ENCODE measurements at regions not wholly inside any gene's neighbourhood (a gene's known extent, or its start where the extent isn't known, plus 50 kb on each side); places are given as distances from the start of the nearest gene placed in this dataset.
A peak's percentile ranks its signal among the peaks of the same experiment; 100 is the strongest.

DNA sequence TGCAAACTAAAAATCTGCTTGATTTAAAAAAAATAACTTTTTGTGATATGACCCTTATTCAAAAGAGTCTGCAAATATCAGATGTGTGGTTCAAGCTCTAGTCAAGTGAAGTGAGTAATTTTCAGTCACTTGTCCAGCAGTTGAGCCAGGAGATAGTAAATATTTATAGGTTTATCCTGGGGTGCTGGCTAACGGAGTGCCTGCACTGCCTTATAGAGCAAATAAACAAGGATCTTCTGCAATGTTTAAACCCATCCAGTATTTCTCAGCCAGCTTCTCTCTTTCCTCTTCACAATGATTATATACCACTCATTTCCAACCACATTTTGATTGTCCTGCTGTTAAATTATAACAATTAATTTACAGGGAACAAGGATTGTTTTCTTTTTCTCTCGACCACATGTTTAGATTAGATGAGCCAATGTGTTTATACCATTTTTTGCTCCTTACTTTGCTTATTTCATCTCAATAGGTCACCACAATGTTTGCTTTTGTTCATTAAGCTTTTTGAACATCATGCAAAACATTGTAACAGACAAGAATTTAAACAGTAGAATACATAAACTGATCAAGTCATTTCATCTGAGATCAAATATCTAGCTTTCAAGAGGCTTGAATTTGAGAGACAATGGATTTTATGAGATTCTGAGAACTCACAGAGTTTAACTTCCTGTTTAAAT lies 60.3 kb upstream of the GREM2 start:
- H3K36me3 ChIP-seq = no peaks in the 10 kb centered on the region
- H3K4me1 ChIP-seq = no peaks in the 10 kb centered on the region
- TF ChIP-seq, protein P1, sequence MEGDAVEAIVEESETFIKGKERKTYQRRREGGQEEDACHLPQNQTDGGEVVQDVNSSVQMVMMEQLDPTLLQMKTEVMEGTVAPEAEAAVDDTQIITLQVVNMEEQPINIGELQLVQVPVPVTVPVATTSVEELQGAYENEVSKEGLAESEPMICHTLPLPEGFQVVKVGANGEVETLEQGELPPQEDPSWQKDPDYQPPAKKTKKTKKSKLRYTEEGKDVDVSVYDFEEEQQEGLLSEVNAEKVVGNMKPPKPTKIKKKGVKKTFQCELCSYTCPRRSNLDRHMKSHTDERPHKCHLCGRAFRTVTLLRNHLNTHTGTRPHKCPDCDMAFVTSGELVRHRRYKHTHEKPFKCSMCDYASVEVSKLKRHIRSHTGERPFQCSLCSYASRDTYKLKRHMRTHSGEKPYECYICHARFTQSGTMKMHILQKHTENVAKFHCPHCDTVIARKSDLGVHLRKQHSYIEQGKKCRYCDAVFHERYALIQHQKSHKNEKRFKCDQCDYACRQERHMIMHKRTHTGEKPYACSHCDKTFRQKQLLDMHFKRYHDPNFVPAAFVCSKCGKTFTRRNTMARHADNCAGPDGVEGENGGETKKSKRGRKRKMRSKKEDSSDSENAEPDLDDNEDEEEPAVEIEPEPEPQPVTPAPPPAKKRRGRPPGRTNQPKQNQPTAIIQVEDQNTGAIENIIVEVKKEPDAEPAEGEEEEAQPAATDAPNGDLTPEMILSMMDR (IDR thresholded peaks at IDR 0.05) = no peak
- no peak overlapping the region for H3K27ac ChIP-seq
- no peaks in the 10 kb centered on the region for H3K27me3 ChIP-seq (ENCODE audit: low read depth)
- ATAC-seq (no peak), DNase-seq (no peak)
- intact Hi-C loops (cut with DNase I) = no loop called here
- H3K4me3 ChIP-seq = no peak overlapping the region
- no peaks in the 10 kb centered on the region for H3K9me3 ChIP-seq

- Histone ChIP-seq H3K27ac (no peak overlapping the region), H3K9me3 (no peaks in the 10 kb centered on the region), H3K36me3 (no peaks in the 10 kb centered on the region), H3K4me3 (no peak overlapping the region), H3K4me1 (no peaks in the 10 kb centered on the region), H3K27me3 (ENCODE audit: low read depth) (no peaks in the 10 kb centered on the region)
- intact Hi-C loops (cut with DNase I) = no loop called here
- no peak for DNase-seq
- ATAC-seq = peak; percentile 94 to 96
- TF ChIP-seq, protein P1 (IDR thresholded peaks at IDR 0.05) = no peak
Measured at GRCh38 chr1:240667351-240667750, 55.4 kb upstream of the GREM2 start.

- Histone ChIP-seq H3K27ac (no peak overlapping the region), H3K36me3 (no peaks in the 10 kb centered on the region), H3K4me1 (no peaks in the 10 kb centered on the region), H3K4me3 (no peak overlapping the region), H3K27me3 (ENCODE audit: low read depth) (no peaks in the 10 kb centered on the region), H3K9me3 (no peaks in the 10 kb centered on the region)
- TF ChIP-seq, protein P1 (IDR thresholded peaks at IDR 0.05) = no peak
- ATAC-seq (no peak), DNase-seq (no peak)
- intact Hi-C loops (cut with DNase I) = no loop called here
Measured at GRCh38 chr1:240666568-240667198, 54.7 kb upstream of the GREM2 start.

- intact Hi-C loops (cut with DNase I) = no loop called here
- ATAC-seq (no peak), DNase-seq (no peak)
- Histone ChIP-seq H3K9me3 (no peaks in the 10 kb centered on the region), H3K4me1 (no peaks in the 10 kb centered on the region), H3K27ac (no peak overlapping the region), H3K4me3 (no peak overlapping the region), H3K27me3 (ENCODE audit: low read depth) (no peaks in the 10 kb centered on the region), H3K36me3 (no peaks in the 10 kb centered on the region)
- TF ChIP-seq, protein P1 (IDR thresholded peaks at IDR 0.05) = no peak
Measured at GRCh38 chr1:240663169-240663879, 51.4 kb upstream of the GREM2 start.
